ENCODE measurements at regions not wholly inside any gene's neighbourhood (a gene's known extent, or its start where the extent isn't known, plus 50 kb on each side); places are given as distances from the start of the nearest gene placed in this dataset.
"Not testable (repeated sequence)": the region's sequence is repeated elsewhere in the genome, so short reads cannot be mapped to it uniquely, and the experiment has no call there.

DNA sequence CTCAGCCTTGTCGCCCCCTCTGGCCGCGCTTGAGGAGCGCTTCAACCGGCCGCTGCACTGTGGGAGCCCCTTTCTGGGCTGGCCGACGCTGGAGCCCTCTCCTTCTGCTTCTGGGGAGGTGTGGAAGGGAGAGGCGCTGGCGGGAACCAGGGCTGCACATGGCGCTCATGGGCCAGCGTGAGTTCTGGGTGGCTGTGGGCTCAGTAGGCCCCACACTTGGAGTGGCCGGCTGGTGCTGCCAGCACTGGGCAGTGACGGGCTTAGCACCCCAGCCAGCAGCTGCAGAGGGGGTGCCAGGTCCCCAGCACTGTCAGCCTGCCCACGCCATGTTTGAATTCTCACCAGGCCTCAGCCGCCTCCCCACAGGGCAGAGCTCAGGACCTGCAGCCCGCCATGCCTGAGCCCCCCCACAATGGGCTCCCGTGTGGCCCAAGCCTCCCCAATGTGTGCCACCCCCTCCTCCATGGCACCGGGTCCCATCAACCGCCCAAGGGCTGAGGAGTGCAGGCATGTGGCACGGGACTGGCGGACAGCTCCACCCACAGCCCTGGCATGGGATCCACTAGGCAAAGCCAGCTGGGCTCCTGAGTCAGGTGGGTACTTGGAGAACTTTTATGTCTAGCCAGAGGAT lies 615.2 kb downstream of the TRIML1 start:
- no peak for DNase-seq

DNA sequence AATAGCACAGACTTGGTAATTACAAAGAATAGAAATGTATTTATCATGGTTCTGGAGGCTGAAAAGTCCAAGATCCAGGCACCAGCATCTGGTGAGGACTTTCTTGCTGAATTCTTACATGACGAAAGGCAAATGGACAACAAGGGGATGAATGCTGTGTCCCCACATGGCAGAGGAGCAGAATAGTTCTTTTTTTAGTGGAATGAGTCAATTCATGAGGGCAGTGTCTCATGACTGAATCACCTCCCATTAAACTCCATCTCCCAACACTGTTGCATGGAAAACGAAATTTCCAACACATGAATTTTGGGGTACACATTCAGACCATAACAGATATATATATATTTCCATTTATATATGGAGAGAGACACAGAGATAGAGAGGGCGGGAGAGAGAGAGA lies 628.3 kb downstream of the TRIML1 start:
- DNase-seq = no peak

DNA sequence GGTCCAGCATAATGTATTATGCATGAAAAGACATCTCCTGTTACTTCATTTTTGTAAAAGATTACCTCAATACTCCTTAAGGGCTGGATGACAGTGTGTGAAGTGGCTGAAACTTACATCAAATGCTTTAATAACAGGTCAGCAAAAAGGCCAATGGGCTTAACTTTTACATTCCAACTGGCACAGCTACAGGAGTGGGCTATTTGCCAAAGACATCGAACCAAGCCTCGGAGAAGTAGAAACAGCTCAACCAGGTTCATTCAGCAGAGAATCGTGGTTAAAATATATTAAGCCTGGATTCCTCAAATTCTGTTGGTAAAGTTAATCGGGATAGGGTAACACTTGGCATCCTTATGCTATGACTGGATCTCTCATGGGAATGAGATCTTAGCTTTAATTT lies 639.7 kb downstream of the TRIML1 start:
- DNase-seq = no peak

DNA sequence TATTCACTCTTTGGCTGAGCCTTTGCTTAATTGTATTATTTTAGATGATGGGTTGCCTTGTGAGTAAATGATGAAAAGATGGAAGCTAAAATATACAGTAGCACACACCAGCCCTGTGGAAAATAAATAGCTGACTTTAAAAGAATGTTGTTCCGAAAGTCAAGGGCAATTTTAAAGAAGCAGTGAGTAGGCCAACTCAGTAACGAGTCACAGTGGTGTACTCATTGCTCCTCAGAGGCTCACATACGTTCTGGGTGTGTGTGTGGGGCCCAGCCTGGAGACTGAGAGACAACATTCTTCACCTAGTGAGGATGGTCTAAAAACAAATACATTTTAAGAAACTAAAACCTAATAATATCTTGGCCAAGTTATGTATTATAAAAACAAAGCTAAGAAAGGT lies 640.3 kb downstream of the TRIML1 start:
- no peak for DNase-seq

DNA sequence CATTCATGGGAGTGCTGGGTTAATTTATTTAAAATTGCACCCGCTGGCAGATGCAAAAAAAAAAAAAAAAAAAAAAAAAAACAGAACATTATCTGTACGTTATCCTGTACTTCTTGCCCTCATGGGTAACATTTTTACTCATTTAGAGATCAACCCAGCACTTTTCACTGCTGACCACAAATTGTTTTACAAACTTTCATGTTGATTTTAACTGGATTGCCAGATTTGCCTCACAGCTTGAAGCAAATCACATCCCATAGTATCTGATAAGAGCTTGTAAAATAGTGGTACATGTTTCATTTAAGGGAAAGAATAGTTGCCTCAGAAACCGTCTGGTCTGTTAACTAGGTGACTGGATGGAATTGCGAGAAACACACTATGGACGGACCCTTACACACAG lies 640.8 kb downstream of the TRIML1 start:
- no peak for DNase-seq

DNA sequence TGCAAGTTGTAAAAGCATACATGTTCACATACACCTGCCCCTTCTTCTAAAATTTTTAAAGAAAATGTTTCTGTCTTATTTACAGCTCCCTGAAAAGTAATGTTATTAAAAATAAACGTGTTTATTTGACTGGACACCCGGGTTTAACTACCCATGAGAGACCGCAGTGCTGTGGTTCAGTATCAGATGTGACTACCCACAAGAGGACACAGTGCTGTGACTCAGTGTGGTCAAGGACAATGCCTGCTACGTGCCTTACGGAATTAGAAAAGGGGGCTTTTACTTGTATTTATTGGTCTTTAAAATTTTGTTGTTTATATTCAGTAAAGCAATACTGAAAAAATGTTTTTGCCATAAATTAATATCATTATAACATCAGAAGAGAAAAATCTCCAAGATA lies 641.4 kb downstream of the TRIML1 start:
- no peak for DNase-seq

DNA sequence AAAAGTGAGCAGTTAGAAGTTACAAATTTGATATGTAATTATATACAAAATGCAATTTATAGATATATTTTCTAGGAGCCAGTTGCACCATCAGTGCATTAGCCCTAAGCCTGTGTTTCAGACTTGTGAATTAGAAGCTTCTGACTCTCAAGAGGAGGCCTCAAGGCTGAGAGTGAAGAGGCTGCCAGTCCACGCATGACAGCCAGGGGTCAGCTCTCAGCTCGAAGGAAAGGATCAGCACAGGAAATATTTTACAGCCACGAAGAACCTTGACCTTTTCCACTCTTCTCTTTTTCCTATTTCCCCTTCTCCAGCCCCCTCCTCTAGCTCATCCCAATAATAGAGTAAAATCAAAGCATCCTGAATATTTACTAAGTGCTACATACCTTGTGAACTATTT lies 642.4 kb downstream of the TRIML1 start:
- DNase-seq = no peak

DNA sequence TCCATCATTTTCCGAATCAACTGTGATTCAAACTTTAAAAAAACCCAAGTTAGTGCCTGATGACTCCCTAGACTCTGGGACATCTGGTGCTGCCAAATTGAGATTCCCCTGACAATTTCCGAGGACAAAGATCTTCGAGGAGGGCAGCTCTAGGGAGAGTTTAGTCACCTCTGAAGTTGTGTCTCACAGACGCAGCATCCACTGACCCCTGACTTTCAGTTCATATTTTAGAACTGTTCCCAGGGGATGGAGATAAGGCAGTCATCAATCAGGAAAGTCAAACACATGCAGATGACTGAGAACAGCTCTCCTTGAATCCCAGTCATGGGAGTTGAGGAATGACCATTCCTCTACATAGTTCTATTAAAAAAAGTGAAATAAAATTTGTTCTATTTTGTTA lies 643.9 kb downstream of the TRIML1 start:
- DNase-seq = no peak

DNA sequence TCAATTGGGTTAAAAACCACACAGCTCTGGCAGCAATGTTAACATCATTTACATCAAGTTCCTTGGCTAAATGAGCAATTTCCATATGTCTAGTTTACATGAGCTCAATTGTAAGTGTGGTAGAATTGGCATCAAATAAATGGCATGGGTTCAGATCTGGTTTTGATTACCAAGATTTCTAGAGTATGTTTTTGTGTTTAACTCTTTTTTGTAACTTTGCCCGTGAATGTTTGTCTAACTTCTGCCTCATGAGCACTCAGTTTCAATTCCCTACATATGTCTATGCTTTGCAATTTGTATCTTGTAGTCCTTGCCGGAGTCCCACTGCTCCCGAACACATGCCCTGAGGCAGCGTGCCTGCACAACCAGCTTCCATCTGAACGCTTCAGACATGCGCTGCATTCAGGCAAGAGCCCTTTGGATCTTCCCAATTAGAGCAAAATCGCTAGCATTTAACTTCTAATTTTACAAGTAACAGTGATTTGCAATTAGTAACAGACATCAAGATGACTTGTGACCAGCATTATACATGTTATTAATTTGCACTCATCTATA lies 644.4 kb downstream of the TRIML1 start:
- no peak for DNase-seq

DNA sequence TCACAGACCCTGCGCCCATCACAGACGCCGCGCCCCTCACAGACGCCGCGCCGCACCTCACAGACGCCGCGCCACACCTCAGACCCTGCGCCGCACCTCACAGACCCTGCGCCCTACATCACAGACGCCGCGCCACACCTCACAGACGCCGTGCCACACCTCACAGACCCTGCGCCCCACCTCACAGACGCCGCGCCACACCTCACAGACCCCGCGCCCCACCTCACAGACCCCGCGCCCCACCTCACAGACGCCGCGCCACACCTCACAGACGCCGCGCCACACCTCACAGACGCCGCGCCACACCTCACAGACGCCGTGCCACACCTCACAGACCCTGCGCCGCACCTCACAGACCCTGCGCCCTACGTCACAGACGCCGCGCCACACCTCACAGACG lies 657.4 kb downstream of the TRIML1 start:
- not testable (repeated sequence) for DNase-seq

DNA sequence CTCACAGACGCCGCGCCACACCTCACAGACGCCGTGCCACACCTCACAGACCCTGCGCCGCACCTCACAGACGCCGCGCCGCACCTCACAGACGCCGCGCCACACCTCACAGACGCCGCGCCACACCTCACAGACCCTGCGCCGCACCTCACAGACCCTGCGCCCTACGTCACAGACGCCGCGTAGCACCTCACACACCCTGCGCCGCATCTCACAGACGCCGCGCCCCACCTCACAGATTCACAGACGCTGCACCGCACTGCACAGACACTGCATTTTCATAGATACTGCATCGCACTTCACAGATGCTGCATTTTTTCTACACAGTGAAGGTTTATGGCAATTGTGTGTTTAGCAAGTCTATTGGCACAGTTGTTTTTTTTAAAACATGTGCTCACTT lies 657.8 kb downstream of the TRIML1 start:
- not testable (repeated sequence) for DNase-seq

DNA sequence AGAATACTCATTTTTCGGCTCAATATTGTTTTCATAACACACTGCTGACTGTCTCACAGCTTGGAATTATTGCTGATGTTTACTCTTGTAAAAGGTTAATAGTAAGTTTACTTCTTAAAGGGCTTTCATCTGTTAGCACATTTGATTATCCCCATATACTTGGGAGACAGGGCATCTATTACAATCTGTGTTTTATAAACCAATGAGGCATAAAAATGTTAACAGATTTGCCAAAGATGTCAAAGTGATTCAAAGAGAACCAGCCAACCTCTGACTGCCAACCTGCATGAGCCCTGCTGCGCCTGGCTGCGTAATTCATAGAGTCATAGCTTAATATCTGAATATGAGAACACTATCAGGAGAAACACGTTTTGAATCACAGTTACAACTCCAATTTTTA lies 665.6 kb downstream of the TRIML1 start:
- DNase-seq = no peak

DNA sequence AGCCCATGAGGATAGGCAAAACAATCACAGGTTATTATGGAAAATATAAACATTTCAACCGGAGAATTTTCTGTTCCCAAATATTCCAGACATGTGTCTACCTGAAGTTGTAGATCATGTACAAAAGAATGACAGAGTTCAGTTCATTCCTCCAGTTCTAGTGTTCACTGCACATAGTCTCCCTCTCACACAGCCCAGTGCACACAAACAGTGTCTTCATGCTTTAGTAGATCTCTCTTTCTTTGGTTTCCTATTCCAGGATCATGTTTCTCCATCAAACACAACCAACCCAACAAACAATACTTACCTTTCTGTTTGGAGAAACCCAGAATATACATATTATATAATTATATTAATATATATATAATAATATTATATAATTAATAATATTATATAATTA lies 671.9 kb downstream of the TRIML1 start:
- DNase-seq = no peak

DNA sequence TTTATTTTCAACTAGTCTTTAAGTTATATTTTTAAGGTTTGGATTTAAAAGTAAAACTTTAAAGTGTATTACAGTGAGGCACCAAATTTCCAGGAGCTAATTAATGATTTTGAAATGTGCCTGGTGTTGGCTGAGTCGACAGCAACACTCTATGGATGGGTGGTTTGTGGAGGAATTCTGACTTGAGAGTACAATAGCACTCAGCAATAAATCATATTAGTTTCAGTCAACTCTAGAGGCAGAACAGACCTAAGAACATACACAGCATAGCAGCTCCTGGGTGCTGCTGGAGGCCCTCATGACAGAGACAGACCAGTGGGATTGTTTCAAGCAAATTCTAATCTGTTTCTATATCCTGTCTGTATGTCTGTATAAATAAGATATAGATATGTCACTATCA lies 673.4 kb downstream of the TRIML1 start:
- DNase-seq = no peak

DNA sequence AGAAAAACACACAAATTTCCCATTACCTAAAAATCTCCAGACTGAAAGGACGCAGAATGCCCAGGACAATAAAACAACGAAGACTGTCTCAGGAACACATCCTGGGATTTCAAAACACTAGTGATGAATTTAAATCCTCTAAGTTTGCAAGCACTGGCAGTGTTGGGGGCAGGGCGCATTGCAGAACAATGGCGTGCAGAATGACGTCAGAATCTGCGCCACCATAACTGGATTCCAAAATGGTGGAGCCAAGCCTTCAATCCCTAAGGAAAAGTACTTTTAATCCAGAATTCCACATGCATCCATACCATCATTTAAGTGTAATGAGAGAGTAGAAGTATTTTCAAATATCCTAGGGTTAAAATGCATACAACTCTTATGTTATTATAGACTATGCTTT lies 679.1 kb downstream of the TRIML1 start:
- DNase-seq = no peak

DNA sequence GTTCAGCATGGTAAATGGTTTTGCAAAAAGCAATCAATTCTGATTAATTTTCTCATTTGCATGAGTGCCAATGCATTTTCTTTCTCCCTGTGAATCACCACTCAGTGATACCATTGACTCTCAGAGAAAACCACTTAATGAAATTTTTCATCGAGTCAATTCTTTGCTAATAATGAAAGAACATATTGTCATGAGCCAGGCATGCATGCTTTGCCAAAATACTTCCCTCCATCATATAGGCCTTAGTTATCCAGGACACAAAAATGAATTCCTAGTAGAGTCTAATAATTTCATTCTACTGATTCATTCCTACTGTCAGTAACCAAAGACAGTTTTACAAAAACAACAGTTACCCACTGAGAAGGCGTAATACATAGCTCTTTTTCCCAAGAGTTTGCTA lies 680.0 kb downstream of the TRIML1 start:
- no peak for DNase-seq

DNA sequence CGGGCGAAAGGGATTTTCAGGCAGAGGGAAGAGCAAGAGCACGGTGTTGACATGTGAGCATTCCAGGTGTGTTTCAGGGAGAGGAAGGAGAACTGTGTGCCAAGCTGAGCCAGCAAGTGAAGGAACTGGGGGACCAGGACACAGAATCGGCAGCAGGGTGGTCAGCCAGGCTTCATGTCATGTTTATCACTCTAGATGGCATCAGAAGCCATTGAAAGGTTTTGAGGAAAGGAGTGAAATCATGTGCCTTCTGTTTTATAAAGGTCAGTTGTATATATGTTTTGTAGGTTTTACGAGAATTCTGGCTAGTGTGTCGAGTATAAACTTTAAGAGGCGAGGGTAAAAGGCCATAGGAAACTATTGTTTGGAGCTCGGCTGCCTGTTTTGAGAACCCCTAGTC lies 682.3 kb downstream of the TRIML1 start:
- no peak for DNase-seq

DNA sequence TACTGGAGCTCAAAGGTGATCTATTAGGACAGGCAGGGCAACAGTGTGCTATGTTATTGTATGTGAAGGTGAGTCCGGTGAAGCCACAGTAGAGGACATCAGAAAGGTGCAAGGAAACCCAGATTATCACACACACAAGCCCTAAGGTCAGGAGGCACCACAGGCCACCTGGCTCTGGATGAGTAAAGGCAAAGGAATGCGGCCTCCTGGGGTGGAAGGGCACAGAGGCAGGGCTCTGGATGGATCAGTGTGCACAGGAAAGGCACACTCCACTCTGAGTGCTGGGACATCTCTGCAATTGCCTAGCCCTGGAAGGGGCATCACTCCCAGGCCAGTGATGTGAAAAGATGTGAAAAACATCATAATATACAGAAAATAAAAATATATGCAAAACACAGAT lies 683.5 kb downstream of the TRIML1 start:
- no peak for DNase-seq

DNA sequence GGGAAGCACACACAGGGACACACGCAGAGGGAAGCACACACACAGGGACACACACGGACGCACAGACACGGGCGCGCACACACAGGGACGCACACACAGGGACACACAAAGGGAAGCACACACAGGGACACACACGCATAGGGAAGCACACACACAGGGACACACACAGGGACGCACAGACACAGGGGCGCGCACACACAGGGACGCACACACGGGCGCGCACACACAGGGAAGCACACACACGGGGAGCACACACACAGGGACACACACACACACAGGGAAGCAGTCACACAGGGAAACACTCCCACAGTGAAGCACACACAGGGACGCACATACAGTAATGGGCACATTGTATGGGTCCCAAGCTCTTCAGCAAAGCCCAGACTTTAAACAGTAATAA lies 685.3 kb downstream of the TRIML1 start:
- no peak for DNase-seq

DNA sequence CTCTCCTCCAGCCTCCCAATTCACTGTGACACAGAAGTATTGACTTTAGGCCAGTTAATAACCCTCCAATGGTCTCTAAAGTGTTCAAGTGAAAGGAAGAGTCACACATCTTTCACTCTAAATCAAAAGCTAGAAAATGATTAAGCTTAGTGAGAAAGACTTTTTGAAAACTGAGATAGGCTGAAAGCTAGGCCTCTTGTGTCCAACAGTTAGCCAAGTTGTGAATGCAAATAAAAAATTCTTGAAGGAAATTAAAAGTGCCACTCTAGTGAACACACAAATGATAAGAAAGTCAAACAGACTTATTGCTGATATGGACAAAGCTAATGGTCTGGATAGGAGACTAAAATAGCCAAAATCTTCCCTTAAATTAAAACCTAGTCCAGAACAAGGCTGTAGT lies 687.2 kb downstream of the TRIML1 start:
- no peak for DNase-seq

DNA sequence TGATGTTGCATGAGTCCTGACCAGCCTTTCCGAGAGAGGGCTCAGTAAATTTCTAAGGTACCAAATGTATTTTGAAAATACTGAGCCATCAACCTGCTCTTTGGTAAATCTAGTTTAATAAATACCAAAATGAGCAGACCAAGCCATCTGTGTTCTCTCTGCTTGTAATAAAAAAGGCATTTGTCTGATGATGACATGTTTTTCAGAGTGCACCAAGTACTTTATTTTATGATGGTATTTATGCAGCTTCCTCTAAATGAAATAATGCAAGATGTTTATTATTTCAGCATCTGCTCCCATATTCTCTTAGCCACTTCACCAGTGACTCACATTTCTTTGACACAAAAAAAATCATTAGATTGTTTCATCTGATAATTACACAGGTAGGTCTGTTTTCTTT lies 700.5 kb downstream of the TRIML1 start:
- DNase-seq = no peak

DNA sequence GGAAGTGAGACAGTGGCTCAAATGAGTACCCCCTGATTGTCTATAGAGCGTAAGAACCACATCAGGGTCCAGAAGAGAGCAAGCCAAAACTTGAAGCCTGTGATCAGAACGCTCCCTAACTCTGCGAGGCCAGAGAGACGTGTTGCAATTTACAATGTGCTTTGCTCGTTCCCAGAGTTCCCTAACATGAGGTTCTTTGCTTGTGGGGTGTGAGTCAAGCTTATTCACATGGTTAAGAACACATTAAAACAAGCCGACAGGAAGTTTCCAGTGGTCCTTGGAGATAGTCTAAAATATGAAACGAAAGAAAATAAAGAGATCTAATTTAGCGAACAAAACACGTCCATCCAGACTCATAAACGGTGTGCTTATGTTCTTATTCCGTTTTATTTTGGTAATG lies 702.3 kb downstream of the TRIML1 start:
- no peak for DNase-seq

DNA sequence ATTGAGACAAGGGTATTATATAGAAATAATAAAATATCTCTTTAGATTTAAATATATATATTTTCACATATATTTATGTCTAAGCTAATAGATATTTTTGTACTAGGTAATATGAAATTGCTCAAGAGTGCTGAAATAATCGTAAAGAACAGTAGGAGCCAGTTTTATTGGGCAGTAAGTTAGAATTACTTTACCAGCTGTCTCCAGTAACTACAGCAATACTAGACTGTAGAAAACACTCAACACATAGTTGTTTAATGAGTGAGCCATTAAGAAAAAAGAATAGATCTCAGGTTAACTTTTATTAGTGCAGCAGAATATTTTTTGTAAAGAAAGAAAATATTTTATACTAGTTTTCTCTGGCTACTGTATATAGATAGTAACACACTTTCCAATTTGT lies 715.2 kb downstream of the TRIML1 start:
- no peak for DNase-seq

DNA sequence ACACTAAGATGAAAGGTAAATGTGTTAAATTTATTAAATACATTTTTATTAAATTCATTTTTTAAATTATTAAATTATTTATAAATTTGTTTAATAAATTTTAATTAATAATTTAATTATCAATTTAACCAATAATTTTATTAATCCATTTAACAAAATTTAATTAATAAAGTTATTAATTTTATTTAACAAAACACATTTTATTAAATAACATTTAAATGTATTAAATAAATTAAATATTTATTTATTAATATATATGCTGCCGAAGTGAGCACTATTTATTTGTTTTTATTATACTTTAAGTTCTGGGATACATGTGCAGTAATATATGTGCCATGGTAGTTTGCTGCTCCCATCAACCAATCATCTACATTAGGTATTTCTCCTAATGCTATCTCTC lies 719.5 kb downstream of the TRIML1 start:
- DNase-seq = no peak

DNA sequence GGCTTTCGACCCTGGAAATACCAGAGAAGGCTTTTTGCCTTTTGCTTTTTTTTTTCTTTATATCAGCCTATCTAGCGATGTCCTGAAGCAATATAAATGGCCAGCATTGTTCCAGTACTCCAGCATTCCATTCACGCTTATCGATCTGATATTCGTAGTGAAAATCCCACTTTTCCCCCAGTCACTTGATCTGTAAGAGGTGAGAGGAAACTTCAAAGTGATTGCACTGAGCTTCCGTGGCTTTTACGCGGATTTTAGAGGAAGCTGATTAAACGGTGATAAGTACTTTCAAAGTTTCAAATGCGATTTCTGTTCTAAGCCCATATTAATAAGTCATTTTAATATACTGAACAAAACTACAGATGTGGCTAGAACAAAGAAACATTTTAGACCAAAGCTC lies 725.5 kb downstream of the TRIML1 start:
- DNase-seq = no peak

DNA sequence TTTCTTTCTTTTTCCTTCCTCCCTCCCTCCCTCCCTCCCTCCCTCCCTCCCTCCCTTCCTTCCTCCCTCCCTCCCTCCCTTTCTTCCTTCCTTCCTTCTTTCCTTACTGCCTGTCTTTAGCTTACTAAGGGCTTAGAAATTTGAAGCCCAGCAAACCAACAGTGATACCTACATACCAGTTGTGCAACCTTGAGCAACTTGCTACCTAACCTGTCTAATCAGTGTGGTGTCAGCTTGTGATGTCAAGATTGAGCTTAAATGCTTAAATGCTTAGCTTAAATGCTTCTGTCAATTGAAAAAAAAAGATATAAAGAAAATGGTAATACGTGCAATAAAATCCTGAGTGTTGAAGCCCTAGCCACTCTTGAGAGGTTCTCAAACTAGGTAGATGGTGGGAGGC lies 728.6 kb downstream of the TRIML1 start:
- no peak for DNase-seq

Measured in stimulated activated naive CD4-positive, alpha-beta T cell treated with Interleukin-2 at 50 U/mL for 16 hours (primary cell).